HCT116 (cell line): ENCODE measurements at regions not wholly inside any gene's neighbourhood (a gene's known extent, or its start where the extent isn't known, plus 50 kb on each side); places are given as distances from the start of the nearest gene placed in this dataset.

Source experiments
- ATAC-seq: fragments of 200-7000 bp; cut with Tn5 transposase; 2 replicates; pipeline ENCODE4 v1.9.1; 2020; ENCODE audit warnings: mild to moderate bottlenecking, moderate library complexity
- BruUV-seq: library from RNA; stranded (reverse); fragments of 400-500 nt; replicated peaks from 2 replicates; lab custom pipeline; 2021; lab: Mats Ljungman, UMichigan
- CTCF ChIA-PET: fragments of 300-600 bp; sonication (Branson Sonifier 250); formaldehyde crosslinking; loops from one replicate; lab custom pipeline; 2021; ENCODE audit warnings: antibody characterized with exemption; lab: Charles Lee
- POLR2A ChIA-PET: fragments of 300-600, 350-600 bp; sonication (Branson Sonifier 250); formaldehyde crosslinking; loops from one replicate; lab custom pipeline; 2021; ENCODE audit warnings: antibody characterized with exemption; lab: Charles Lee
- RAD21 ChIA-PET, 2 experiments: fragments of 300-600 bp; sonication (Branson Sonifier 250); formaldehyde crosslinking; loops; one replicate each; lab custom pipeline; 2023; ENCODE audit warnings: low total read pairs in 2 of 2; ENCODE audit not compliant: uncharacterized antibody in 2 of 2, unreplicated experiment in 2 of 2, low non-redundant PET in 1 of 2; lab: Charles Lee
- DNase-seq: peaks from one replicate; pipeline ENCODE4 v3.0.0-alpha.2; 2010; ENCODE audit warnings: low read depth, low spot score
- H2AFZ ChIP-seq: fragments of 200-600 bp; shearing (Covaris generic), sonication (generic); 2 replicates; pipeline ENCODE4 v1.6.1; 2017; ENCODE audit warnings: low read depth, mixed run types, mixed read lengths, antibody characterized with exemption, low read length; ENCODE audit not compliant: poor library complexity, severe bottlenecking
- H3K27ac ChIP-seq: 2 replicates; pipeline ENCODE4 v1.5.1; 2012; ENCODE audit warnings: low read depth, low read length
- H3K27me3 ChIP-seq: fragments of 200-600 bp; sonication (generic); 2 replicates; pipeline ENCODE4 v1.6.1; 2016; ENCODE audit warnings: mixed run types, low read length, mixed read lengths; ENCODE audit not compliant: insufficient read depth
- H3K36me3 ChIP-seq, 2 experiments: fragments of 200-500 bp in 1 of 2; fragments of 200-600 bp in 1 of 2; sonication (Bioruptor generic) in 1 of 2; sonication (generic) in 1 of 2; 2 replicates each; pipeline versions ENCODE4 v1.5.1 to v1.6.1; 2014 to 2016; ENCODE audit warnings: low read length in 2 of 2, inconsistent platforms in 1 of 2, mixed read lengths in 1 of 2, mixed run types in 1 of 2; ENCODE audit not compliant: insufficient read depth in 2 of 2, control insufficient read depth in 1 of 2
- H3K4me1 ChIP-seq, 2 experiments: fragments of 200-600 bp in 1 of 2; sonication (generic) in 1 of 2; 2 replicates each; pipeline versions ENCODE4 v1.5.1 to v1.6.1; 2012 to 2017; ENCODE audit warnings: low read length in 2 of 2, inconsistent platforms in 1 of 2, mild to moderate bottlenecking in 1 of 2, mixed read lengths in 1 of 2, mixed run types in 1 of 2, moderate library complexity in 1 of 2; ENCODE audit not compliant: insufficient read depth in 2 of 2, control insufficient read depth in 1 of 2
- H3K4me2 ChIP-seq: fragments of 200-600 bp; sonication (generic); 2 replicates; pipeline ENCODE4 v1.6.1; 2017; ENCODE audit warnings: mixed run types, low read length, mixed read lengths
- H3K4me3 ChIP-seq, 2 experiments: fragments of 200-600 bp in 1 of 2; sonication (generic) in 1 of 2; replicated peaks in 1 of 2; 2 replicates each; pipeline ENCODE4 v1.5.1; 2011 to 2016; ENCODE audit warnings: low read length in 2 of 2, control low read depth in 1 of 2, low read depth in 1 of 2, mild to moderate bottlenecking in 1 of 2, mixed read lengths in 1 of 2, mixed run types in 1 of 2
- H3K79me2 ChIP-seq: fragments of 200-600 bp; sonication (generic); 2 replicates; pipeline ENCODE4 v1.6.1; 2017; ENCODE audit warnings: mild to moderate bottlenecking, mixed run types, low read length, moderate library complexity, mixed read lengths; ENCODE audit not compliant: insufficient read depth
- H3K9ac ChIP-seq: fragments of 200-600 bp; sonication (generic); 2 replicates; pipeline ENCODE4 v1.6.1; 2016; ENCODE audit warnings: low read length, mixed read lengths
- H3K9me2 ChIP-seq: fragments of 200-600 bp; sonication (generic), shearing (Covaris generic); 2 replicates; pipeline ENCODE4 v1.6.1; 2017; ENCODE audit warnings: mixed run types, mild to moderate bottlenecking, moderate library complexity; ENCODE audit not compliant: insufficient read depth
- H3K9me3 ChIP-seq, 2 experiments: fragments of 200-500 bp in 1 of 2; fragments of 200-600 bp in 1 of 2; sonication (Bioruptor generic) in 1 of 2; sonication (generic) in 1 of 2; 2 replicates each; pipeline ENCODE4 v1.6.1; 2014 to 2017; ENCODE audit warnings: low read length in 2 of 2, mixed read lengths in 2 of 2, inconsistent platforms in 1 of 2, low read depth in 1 of 2, mild to moderate bottlenecking in 1 of 2, mixed run types in 1 of 2, moderate library complexity in 1 of 2; ENCODE audit not compliant: control insufficient read depth in 1 of 2, insufficient read depth in 1 of 2
- H4K20me1 ChIP-seq: fragments of 200-600 bp; sonication (generic), shearing (Covaris generic); 2 replicates; pipeline ENCODE4 v1.6.1; 2017; ENCODE audit warnings: mixed run types, mild to moderate bottlenecking, moderate library complexity; ENCODE audit not compliant: insufficient read depth
- EGR1 ChIP-seq: IDR thresholded peaks from 2 replicates; pipeline ENCODE4 v1.6.1; 2012; ENCODE audit warnings: low read depth
- ELF1 ChIP-seq: IDR thresholded peaks from 2 replicates; pipeline ENCODE4 v1.6.1; 2012; ENCODE audit warnings: low read depth, borderline replicate concordance
- EZH2 ChIP-seq: fragments of 200-600 bp; sonication (generic); IDR thresholded peaks from 2 replicates; pipeline ENCODE4 v1.6.1; 2017; ENCODE audit warnings: antibody characterized with exemption, mixed run types
- EZH2phosphoT487 ChIP-seq: fragments of 200-600 bp; IDR thresholded peaks from 2 replicates; pipeline ENCODE4 v1.6.1; 2018; ENCODE audit warnings: antibody characterized with exemption, borderline replicate concordance
- FOSL1 ChIP-seq: IDR thresholded peaks from 2 replicates; pipeline ENCODE4 v1.6.1; 2012; ENCODE audit warnings: low read depth
- POLR2A ChIP-seq: IDR thresholded peaks from 2 replicates; pipeline ENCODE4 v1.7.0; 2011; ENCODE audit warnings: borderline replicate concordance; ENCODE audit not compliant: insufficient read depth, insufficient read length; ENCODE audit errors: extremely low read depth
- POLR2AphosphoS5 ChIP-seq: IDR thresholded peaks from 2 replicates; pipeline ENCODE4 v1.6.1; 2011; ENCODE audit warnings: mild to moderate bottlenecking, low read depth, low read length, moderate library complexity
- RAD21 ChIP-seq: IDR thresholded peaks from 2 replicates; pipeline ENCODE4 v1.6.1; 2012; ENCODE audit warnings: low read depth, mild to moderate bottlenecking
- SP1 ChIP-seq: IDR thresholded peaks from 2 replicates; pipeline ENCODE4 v1.6.1; 2012; ENCODE audit warnings: low read depth
- SRF ChIP-seq: IDR thresholded peaks from 2 replicates; pipeline ENCODE4 v1.6.1; 2012; ENCODE audit warnings: low read depth
- TCF7L2 ChIP-seq: IDR thresholded peaks from 2 replicates; pipeline ENCODE4 v1.7.0; 2011; ENCODE audit warnings: borderline replicate concordance, inconsistent platforms; ENCODE audit not compliant: insufficient read depth, insufficient read length; ENCODE audit errors: extremely low read depth
- ZFX ChIP-seq: fragments of 450-650 bp; IDR thresholded peaks from 2 replicates; pipeline ENCODE4 v1.6.1; 2017
- ZNF274 ChIP-seq: fragments of 200-500 bp; sonication (Bioruptor generic); IDR thresholded peaks from 2 replicates; pipeline ENCODE4 v1.6.1; 2014; ENCODE audit warnings: mild to moderate bottlenecking, low read depth, low read length, inconsistent platforms
- intact Hi-C: fragments of 100-400 bp; cut with micrococcal nuclease; formaldehyde crosslinking; loops from 2 replicates; pipeline ENCODE4 v1.10.0; 2022
- TF ChIP-seq, protein P1 (sequence below), 3 experiments: fragments of 200-600 bp in 1 of 3; sonication (generic) in 1 of 3; IDR thresholded peaks in 2 of 3; conservative IDR thresholded peaks in 1 of 3; 2 replicates each; pipeline ENCODE4 v1.5.1; 2012 to 2017; ENCODE audit warnings: low read depth in 2 of 3, low read length in 2 of 3, antibody characterized with exemption in 1 of 3, borderline replicate concordance in 1 of 3, control low read depth in 1 of 3, mild to moderate bottlenecking in 1 of 3, mixed read lengths in 1 of 3, mixed run types in 1 of 3, moderate library complexity in 1 of 3; ENCODE audit not compliant: insufficient read depth in 1 of 3

DNA sequence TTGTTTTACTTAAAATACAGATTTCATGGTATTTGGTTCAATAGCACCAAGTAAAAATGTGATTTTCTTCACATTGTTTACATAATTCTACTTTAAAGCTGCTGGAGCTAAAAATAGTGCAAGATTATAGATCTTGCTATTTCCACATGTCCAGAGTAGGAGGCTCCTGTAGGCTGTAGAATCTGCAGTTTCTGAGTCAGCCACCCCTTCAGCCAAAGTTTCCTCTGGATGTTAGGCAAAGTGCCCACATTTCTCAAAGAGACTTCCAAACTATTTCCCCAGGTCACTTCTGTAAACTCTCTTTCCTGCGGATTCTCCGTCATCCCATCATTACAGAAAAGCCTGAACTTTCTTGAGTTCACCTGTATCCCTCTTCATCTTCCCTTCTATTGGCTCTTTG is 342.5 kb upstream of the FSTL5 start:
- TF ChIP-seq ELF1 (no peak), EGR1 (no peak), ZFX (no peak), RAD21 (no peak), EZH2 (no peak), SP1 (no peak), POLR2A (no peak), ZNF274 (no peak), SRF (no peak), POLR2AphosphoS5 (no peak), EZH2phosphoT487 (no peak), FOSL1 (no peak), TCF7L2 (no peak)
- TF ChIP-seq, protein P1, sequence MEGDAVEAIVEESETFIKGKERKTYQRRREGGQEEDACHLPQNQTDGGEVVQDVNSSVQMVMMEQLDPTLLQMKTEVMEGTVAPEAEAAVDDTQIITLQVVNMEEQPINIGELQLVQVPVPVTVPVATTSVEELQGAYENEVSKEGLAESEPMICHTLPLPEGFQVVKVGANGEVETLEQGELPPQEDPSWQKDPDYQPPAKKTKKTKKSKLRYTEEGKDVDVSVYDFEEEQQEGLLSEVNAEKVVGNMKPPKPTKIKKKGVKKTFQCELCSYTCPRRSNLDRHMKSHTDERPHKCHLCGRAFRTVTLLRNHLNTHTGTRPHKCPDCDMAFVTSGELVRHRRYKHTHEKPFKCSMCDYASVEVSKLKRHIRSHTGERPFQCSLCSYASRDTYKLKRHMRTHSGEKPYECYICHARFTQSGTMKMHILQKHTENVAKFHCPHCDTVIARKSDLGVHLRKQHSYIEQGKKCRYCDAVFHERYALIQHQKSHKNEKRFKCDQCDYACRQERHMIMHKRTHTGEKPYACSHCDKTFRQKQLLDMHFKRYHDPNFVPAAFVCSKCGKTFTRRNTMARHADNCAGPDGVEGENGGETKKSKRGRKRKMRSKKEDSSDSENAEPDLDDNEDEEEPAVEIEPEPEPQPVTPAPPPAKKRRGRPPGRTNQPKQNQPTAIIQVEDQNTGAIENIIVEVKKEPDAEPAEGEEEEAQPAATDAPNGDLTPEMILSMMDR (IDR thresholded peaks at IDR 0.05 in 2 of 3, conservative IDR thresholded peaks at IDR 0.05 in 1 of 3; ENCODE audit: borderline replicate concordance in 1 of 3, insufficient read depth in 1 of 3, low read depth in 2 of 3, low read length in 2 of 3) = no peak
- RAD21 ChIA-PET = no interaction called here
- Histone ChIP-seq H3K4me1 (no peaks in the 10 kb centered on the region), H3K9ac (no peak overlapping the region), H3K36me3 (no peaks in the 10 kb centered on the region), H3K27ac (no peak overlapping the region), H3K27me3 (no peaks in the 10 kb centered on the region), H3K4me3 (no peak overlapping the region), H3K9me2 (no peaks in the 10 kb centered on the region), H3K9me3 (no peaks in the 10 kb centered on the region), H3K79me2 (no peaks in the 10 kb centered on the region), H2AFZ (no peak overlapping the region), H3K4me2 (no peak overlapping the region), H4K20me1 (no peaks in the 10 kb centered on the region)
- intact Hi-C loops = no loop called here
- POLR2A ChIA-PET = no interaction called here
- BruUV-seq = no TSS peak
- ATAC-seq (no peak), DNase-seq (no peak)
- CTCF ChIA-PET = no interaction called here
